Skeletal muscle tissue (tissue), 3 donors: ENCODE measurements at regions not wholly inside any gene's neighbourhood (a gene's known extent, or its start where the extent isn't known, plus 50 kb on each side); places are given as distances from the start of the nearest gene placed in this dataset.
"Not testable (repeated sequence)": the region's sequence is repeated elsewhere in the genome, so short reads cannot be mapped to it uniquely, and the experiment has no call there.

Source experiments
- H3K27ac ChIP-seq: one replicate; pipeline ENCODE4 v1.7.0; 2013; ENCODE audit warnings: mild to moderate bottlenecking, low read depth, low read length, inconsistent platforms
- H3K27me3 ChIP-seq, 3 donors: one replicate each; pipeline ENCODE4 v1.7.0; 2013; ENCODE audit warnings: low read length in 3 of 3; ENCODE audit not compliant: control insufficient read depth in 3 of 3, insufficient read depth in 3 of 3
- H3K36me3 ChIP-seq, 3 donors: one replicate each; pipeline ENCODE4 v1.7.0; 2013; ENCODE audit warnings: low read length in 3 of 3; ENCODE audit not compliant: control insufficient read depth in 3 of 3, insufficient read depth in 3 of 3
- H3K4me1 ChIP-seq, 3 donors: one replicate each; pipeline ENCODE4 v1.7.0; 2013; ENCODE audit warnings: low read length in 3 of 3, mild to moderate bottlenecking in 3 of 3; ENCODE audit not compliant: control insufficient read depth in 3 of 3, insufficient read depth in 3 of 3
- H3K4me3 ChIP-seq, 3 donors: one replicate each; pipeline ENCODE4 v1.7.0; 2013; ENCODE audit warnings: low read length in 3 of 3
- H3K9ac ChIP-seq, 3 donors: one replicate each; pipeline ENCODE4 v1.7.0; 2013; ENCODE audit warnings: low read length in 3 of 3, mild to moderate bottlenecking in 3 of 3, moderate library complexity in 2 of 3, low read depth in 1 of 3
- H3K9me3 ChIP-seq, 3 donors: one replicate each; pipeline ENCODE4 v1.7.0; 2013; ENCODE audit warnings: low read length in 3 of 3; ENCODE audit not compliant: control insufficient read depth in 3 of 3
- donor health status: Osteomylitis.

DNA sequence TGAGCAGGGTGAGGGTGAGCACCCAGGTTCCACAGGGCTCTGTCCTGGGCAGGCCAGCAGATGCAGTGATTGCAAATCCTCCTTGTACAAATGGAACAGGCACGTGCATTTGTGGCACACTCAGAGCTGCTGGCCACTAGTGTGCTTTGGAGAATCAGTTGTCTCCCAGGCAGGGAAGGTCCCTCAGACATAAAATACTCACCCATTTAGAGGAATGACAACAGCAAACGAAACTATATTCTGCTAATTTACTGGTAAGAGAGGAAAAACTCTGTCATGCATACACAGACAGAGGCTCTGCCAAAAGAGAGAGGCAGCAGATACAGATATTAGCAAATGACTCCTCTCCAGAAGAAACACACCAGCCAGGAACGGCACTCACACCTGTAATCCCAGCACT lies 116.5 kb upstream of the PLGLB2 start:
- not testable (repeated sequence) for H3K9me3 ChIP-seq, H3K27me3 ChIP-seq, H3K4me1 ChIP-seq, H3K9ac ChIP-seq, H3K36me3 ChIP-seq, H3K27ac ChIP-seq, H3K4me3 ChIP-seq

DNA sequence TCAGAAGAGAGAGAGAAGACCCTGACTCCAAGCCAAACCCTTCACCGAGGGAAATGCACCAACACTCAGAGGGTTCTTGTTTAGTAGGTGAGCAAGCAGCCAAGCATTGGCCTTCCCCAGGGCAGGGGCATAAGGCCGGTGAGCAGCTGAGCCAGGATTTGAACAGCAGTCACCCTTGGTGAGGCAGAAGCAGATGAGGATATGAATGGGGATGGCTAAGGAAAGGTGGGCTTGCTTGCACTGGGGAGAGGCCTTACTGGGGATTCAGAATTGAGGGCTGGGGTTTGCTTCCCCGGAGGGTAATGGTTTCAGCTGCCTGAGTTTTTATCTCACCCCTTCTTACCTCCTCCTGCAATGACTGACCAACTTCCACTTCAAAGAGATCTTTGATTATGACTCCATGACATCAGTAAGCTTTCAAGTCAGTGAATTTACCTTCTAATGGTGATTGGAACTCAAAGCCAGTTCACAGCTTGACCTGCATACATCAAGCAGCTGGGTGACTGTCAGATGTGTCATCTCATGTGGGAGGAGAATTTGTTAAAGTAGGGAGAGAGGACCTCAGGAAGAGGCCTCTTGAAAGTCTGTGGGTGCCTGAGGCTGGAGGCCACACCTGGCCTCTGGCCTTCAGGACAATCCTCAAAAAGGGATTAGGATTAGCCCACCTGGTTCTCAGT lies 114.5 kb upstream of the PLGLB2 start:
- H3K27me3 ChIP-seq, H3K4me3 ChIP-seq: not testable (repeated sequence)

DNA sequence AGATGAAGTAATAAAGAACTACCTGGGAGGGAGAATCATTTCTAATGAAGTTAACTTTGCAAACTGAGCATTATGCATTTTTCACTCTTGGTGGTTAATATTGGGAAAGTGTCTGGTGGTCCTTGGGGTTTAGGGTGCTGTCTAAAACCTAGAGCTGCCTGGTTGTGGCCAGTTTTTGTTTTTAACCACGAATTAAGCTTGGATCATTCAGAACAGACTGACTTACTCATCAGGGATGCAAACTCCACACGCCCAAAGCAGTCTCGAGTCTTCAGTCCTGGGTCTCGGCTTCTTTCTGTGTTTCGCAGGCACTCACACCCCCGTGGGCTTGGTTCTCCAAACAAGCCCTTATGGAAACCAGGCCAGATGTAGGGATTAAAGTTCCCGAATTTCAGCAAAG lies 113.8 kb upstream of the PLGLB2 start:
- not testable (repeated sequence) for H3K9ac ChIP-seq, H3K4me3 ChIP-seq, H3K4me1 ChIP-seq

More for the DNA sequence above, 114.5 kb upstream of the PLGLB2 start:
- H3K27ac ChIP-seq, H3K4me1 ChIP-seq, H3K9ac ChIP-seq, H3K36me3 ChIP-seq, H3K9me3 ChIP-seq: not testable (repeated sequence)

DNA sequence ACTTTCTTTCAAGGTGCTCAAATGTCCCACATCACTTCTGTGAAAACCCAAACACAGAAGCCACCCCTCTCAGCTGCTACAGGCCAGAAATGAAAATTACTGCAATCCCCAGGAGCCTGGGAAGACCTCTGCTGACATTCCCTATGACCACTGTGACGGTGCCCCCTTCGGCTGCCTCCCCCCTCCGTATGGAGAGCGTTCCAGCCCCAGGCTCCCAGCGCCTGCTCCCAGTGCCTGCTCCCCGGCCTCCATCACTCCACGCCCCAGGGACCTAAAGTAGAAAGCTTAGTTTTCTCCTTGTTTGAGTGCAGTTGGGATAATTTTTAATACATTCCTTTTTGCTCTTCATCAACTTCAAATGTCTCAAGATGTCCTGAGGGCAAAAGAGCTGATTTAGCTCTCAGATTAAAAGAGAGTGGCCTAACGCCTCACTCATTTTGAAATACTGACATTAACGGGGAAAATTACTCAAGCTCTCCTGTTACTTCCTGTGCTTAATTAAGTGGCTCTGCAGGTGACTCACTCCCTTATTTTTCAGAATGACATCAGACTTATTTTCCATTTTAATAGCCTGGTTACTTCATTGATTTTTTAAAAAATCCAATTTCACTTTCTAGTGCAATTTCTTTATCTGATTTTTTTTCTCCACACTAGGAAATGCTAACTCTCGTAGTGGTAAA lies 112.8 kb upstream of the PLGLB2 start:
- not testable (repeated sequence) for H3K27ac ChIP-seq, H3K9ac ChIP-seq, H3K36me3 ChIP-seq, H3K4me3 ChIP-seq, H3K4me1 ChIP-seq, H3K9me3 ChIP-seq, H3K27me3 ChIP-seq

More for the DNA sequence above, 113.8 kb upstream of the PLGLB2 start:
- not testable (repeated sequence) for H3K27ac ChIP-seq, H3K36me3 ChIP-seq, H3K9me3 ChIP-seq, H3K27me3 ChIP-seq

DNA sequence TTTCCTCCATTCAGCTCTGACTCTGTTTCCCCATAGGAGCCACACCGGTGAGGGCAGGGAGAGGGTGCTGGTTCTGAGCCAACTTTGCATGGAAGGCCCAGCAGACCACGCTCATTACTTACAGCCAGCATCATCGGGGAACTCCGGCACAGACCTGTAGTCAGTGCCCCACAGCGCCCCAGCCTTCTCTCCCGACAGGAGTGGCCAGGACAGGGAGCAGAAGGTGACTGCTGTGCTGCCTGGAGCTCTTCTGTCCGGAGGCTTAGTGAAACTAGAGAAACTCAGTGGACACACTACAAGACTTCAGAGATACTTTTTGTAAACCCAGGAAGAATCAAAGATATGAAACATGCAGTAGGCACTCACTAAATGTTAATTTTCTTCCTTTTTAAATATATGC lies 111.6 kb upstream of the PLGLB2 start:
- H3K4me1 ChIP-seq, H3K27ac ChIP-seq, H3K27me3 ChIP-seq, H3K4me3 ChIP-seq, H3K9me3 ChIP-seq, H3K9ac ChIP-seq, H3K36me3 ChIP-seq: not testable (repeated sequence)

DNA sequence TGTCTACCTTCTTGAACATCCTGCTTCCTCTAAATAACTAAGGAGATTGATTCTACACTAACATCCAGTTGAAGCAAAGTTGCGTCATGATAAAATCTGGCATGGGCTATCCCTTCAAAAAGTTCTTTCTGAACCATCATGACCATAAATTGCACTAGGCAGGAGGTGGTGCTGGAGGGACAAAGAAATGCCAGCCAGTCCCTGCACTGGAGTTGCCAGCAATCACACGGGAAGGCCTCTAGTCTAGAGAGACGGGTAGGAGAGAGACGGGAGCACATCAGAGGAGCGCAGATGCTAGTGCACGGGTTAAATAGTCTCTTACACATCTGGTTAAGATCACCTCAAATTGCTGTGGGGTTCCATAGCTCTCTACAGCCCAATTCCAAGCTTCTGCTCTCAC lies 111.2 kb upstream of the PLGLB2 start:
- H3K4me3 ChIP-seq, H3K4me1 ChIP-seq, H3K27me3 ChIP-seq, H3K9me3 ChIP-seq, H3K9ac ChIP-seq, H3K36me3 ChIP-seq, H3K27ac ChIP-seq: not testable (repeated sequence)

DNA sequence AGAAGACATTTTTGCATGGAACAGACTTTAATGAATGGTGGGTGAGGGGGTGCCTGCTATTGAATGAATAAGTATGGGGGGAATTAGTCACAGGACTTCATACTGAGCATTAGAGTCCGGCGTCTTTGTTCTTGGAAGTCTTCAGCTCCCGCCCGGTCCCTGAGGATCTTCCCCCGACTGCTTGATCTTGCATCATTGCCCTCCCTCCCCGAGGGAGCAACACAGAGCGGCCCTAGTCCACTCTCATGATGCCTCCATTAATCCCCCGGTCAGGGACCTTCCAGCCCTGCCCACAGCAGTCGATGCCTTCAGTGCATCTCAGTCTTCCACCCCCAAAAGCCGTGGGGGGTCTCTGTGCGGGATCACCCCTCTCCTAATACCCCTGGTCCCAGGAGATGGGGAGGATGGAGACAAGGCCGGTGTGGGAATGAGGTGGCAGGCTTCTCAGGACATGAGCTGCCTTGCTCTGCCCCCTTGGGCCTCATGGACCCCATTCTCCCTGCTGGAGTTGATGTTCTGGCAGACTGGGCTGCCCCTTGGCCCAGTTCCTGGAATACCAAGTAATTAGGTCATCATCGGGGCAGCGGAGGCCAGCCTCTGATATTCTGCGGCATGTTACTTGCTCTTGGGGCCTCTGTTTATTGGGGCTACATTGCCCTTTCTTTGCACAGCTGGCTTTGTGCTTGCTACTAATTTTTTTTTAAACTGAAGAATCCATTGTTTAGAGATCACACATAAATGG lies 110.5 kb upstream of the PLGLB2 start:
- not testable (repeated sequence) for H3K9ac ChIP-seq, H3K9me3 ChIP-seq, H3K27me3 ChIP-seq, H3K4me1 ChIP-seq, H3K27ac ChIP-seq, H3K36me3 ChIP-seq, H3K4me3 ChIP-seq

DNA sequence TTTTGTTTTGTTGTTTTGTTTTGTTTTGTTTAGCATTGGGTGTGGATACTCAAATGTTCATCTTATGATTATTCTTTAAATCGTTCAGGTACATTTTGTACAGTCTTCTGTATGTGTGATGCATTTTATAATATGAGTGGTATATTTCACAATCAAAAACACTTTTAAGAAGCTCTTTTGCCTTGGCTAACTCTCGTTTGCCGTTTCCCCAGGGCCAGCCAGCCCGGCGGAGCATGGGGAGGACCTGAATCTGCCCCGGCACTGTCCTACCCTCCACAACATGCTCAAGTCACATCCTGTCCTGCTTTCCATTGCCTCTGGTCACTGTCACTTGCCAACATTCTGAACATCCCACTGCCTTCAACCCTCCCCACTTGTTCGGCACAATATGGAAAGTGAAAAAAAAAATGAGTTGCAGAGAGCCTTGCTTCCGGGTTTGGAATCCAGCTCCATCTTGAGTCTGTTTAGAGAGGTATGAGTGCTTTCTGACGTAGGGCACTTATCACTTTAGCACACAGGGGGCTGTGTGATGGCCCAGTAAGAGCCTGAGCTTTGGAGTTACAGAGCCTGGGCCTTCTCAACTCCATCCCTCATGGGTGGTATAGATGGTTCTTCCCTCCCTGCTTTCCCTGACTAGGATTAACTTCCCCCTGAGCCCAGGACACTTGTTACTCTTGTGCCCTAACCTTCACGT lies 109.6 kb upstream of the PLGLB2 start:
- H3K9ac ChIP-seq, H3K36me3 ChIP-seq, H3K27ac ChIP-seq, H3K9me3 ChIP-seq, H3K27me3 ChIP-seq, H3K4me3 ChIP-seq, H3K4me1 ChIP-seq: not testable (repeated sequence)

DNA sequence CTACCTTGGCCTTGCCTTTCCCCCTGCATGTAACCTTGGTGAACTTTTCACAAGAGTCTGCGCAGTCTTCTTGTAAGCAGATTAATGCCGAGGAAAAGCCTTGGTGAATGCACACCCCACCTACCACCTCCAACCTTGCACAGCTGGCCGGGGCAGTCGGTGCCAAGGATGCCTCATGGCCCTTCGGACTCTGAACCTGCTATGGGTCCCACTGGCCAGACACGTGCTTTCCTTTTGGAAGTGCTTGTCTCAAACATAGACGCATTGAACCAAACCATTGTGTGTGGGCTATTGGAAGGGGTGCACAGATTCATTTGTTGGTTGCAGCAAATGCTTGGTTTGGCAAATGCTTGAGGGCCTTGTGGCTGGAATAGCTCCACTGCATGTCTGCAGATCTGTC lies 109.0 kb upstream of the PLGLB2 start:
- not testable (repeated sequence) for H3K27ac ChIP-seq, H3K4me3 ChIP-seq

DNA sequence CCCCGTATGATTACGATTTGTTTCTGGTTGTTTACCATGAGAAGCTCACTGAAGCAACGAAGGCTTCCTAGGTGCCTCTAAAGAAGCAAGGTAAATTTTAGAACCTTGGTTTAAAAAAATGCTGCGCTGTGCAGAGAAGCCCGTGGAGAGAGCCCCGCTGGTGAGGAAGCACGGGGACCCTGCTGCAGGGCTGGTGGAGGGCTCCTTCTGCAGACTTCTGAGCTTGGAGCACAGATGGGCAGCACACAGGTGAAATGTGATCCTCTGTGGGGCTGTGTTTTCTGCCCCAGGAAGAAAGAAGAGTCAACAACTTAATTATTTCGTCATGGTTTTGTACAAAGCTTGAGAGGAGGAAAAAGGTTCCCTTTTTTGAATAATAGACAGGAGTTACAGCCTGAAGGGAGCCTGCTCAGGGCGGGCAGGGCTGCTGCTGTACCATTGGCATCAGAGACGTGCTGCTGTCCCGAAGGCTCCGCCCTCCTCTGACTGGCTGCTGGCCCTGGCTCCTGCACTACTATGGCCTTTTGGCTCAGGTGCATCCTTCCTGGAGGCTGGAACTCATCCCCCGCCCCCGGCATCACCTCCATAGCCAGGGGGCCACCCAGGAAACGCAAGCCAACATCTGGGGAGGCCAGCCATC lies 108.0 kb upstream of the PLGLB2 start:
- H3K4me1 ChIP-seq, H3K36me3 ChIP-seq, H3K27me3 ChIP-seq, H3K9me3 ChIP-seq, H3K9ac ChIP-seq, H3K27ac ChIP-seq, H3K4me3 ChIP-seq: not testable (repeated sequence)

More for the DNA sequence above, 109.0 kb upstream of the PLGLB2 start:
- not testable (repeated sequence) for H3K4me1 ChIP-seq, H3K27me3 ChIP-seq, H3K36me3 ChIP-seq, H3K9me3 ChIP-seq, H3K9ac ChIP-seq
